Superior temporal gyrus (tissue), 1 donor: ENCODE measurements at regions not wholly inside any gene's neighbourhood (a gene's known extent, or its start where the extent isn't known, plus 50 kb on each side); places are given as distances from the start of the nearest gene placed in this dataset.
"Not testable (repeated sequence)": the region's sequence is repeated elsewhere in the genome, so short reads cannot be mapped to it uniquely, and the experiment has no call there.

Experiments
- DNase-seq: peaks from one replicate; pipeline ENCODE4 v3.0.0-alpha.2; 2016; ENCODE audit errors: extremely low spot score

DNA sequence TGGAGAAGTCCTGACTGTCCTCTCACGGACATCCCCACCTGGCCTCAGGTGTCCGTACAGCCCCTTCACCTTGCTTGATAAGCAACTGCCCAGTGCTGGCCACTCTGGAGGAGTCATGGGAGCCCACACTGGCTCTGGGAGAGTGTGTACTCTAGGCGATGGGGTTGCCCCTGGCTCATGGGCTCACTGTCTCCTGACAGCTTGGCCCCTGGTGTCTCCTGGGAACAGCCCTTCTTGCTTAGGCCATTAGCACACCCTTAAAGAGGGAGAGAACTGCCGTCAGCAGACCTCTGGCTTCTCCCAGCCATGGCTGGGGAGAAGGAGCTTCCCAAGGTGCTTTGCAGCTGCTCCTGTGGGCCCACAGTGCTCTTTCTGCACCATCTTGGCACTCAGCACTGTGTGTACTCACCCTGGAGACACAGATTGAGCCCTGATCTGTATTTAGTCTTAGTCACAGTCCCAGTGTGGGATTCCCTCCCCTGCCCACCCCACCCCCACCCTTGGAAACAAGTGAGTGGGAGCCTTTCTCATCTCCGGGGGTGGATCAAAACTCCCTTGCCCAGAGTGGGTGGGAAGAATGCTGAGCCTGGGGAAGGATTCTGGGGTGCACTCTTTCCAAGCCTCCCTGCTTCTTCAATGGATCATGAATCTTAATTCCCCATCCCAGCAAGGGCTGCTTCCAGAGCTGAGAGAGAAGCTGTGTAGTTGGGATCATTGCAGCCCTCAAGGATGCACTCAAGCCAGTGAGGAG, 83.5 kb upstream of the ADPGK start:
- no peak for DNase-seq

GRCh38 chr15:72866182-72866581, 82.6 kb upstream of the ADPGK start:
- DNase-seq, result no peak

GRCh38 chr15:72865486-72865885, 81.9 kb upstream of the ADPGK start:
- DNase-seq, result no peak

GRCh38 chr15:72864681-72865080, 81.1 kb upstream of the ADPGK start:
- no peak for DNase-seq

- no peak for DNase-seq
Observed at GRCh38 chr15:72861354-72861910, 77.9 kb upstream of the ADPGK start.

DNA sequence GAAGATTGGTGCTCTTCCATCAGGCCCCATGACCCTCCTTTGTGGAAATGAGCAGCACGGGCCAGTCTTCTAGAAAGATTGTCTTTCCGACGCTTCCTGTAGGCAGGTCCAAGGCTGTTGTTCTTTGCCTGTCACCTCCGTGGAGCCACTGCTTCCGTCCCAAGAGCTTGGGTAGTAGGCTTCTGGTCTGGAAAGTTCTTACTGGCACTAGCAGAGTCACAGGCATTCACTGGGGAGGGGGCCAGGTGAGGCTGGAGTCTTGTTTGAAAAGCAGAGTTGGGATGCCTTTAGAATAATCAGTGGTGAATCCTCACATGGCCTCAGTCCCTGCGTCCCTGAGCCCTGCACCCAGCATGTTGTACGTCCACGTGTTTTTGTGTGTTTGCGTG, 76.2 kb upstream of the ADPGK start:
- no peak for DNase-seq

DNA sequence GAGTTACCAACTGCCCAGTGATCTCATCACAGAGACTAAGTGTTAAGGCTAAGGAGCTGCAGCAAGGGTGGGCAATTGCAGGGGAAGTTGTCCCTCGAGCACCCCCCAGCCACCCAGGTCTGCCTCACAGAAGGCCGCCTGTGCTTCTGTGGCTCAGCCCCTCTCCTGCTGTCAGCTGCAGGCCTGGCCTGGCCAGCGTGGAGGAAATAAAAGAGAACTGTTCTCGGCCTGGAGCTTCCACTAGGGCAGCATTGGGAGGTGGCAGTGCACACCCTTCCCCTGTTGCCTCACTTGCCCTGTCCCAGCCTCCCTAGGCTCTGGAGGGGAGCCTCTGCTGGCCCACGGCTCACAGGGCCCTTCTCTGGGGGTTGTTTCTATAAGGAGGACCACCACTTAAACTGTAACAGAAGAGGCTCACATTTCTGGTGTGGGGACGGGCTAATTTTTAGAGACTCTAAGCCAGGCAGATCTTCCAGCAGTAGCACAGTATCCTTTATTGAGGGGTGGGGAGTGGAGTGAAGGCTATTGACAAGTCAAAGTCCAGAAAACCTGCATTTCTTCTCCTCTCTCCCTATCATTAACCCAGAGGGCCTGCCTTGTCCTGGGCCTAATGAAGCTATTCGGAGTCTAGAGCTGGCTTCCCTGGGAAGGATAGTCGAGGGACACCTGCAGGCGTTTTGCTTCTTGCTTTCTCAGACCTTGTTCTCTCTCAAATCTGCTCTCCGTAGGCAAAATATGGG, 75.6 kb upstream of the ADPGK start:
- DNase-seq, result peak; percentile 30

GRCh38 chr15:72858205-72858604, 74.6 kb upstream of the ADPGK start:
- DNase-seq, result no peak

DNA sequence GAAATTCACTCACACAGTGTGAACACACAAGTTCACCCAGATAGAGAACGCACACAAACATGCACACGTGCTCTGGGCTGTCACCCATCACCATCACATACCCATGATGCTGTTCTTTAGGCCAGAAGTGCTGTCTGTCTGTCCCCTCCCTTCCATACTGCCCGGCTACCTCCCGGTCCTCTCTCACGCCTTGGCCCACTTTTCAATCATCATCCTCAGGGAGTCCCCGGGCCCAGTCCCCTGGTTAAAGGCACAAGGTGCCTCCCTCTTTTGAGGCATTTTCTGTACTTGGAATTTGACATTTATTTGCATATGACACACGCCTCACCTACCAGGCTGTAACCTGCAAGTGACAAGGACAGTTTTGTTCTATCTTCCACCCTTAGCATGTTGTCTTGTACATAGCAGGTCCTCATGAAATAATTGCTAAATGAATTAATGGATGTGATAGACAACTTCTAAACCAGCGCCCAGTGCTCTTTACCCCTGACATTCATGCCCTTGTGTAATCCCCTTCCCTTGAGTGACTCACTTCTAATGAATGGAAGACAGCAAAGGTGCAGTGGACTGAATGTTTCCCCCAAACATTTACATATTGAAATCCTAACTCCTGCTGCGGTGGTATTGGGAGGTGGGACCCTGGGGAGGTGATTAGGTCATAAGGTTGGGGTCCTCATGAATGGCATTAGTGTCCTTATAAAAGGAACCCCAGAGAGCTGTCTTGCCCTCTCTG, 73.9 kb upstream of the ADPGK start:
- no peak for DNase-seq

- DNase-seq, result no peak
Observed at GRCh38 chr15:72856549-72857040, 73.0 kb upstream of the ADPGK start.

DNA sequence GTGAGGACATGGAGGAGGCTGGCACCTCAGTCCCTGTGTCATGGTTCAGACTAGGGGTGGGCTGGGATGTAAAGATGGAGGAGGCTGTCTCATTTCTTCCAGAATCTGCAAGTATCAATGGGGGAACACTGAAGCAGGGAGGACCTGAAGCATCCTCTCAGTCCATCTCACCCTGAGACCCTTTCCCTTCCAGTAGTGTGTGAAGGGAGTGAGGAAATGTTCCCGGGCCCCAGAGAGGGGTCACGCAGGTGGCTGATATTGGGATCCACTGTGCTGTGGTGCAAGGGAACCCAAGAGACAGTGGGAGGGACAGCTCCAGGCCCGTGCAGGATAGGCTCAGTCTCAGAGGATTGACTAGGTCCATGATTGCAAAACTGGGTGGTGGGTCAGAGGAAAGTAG, 72.2 kb upstream of the ADPGK start:
- DNase-seq, result no peak

GRCh38 chr15:72852273-72852672, 68.7 kb upstream of the ADPGK start:
- peak; percentile 34 for DNase-seq

GRCh38 chr15:72851586-72851985, 68.0 kb upstream of the ADPGK start:
- no peak for DNase-seq

DNA sequence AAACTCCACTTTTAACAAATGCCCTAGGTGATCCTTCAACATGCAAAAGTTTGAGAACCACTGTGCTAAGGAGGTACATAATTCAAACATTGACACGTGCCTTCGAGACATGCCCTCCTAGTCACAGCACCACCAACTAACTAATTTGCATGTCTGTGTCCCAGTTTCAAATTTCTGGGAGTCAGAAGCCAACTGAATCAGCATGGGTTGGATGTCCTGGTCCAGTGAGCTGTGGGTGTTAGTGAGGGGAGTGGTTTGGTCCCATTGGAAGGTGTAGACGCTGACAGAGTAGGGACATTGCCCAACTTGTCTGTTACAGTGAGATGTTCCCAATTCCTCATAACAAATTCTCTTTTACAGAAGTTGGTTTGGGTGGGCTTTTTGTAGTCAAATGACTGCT, 67.3 kb upstream of the ADPGK start:
- DNase-seq, result no peak

DNA sequence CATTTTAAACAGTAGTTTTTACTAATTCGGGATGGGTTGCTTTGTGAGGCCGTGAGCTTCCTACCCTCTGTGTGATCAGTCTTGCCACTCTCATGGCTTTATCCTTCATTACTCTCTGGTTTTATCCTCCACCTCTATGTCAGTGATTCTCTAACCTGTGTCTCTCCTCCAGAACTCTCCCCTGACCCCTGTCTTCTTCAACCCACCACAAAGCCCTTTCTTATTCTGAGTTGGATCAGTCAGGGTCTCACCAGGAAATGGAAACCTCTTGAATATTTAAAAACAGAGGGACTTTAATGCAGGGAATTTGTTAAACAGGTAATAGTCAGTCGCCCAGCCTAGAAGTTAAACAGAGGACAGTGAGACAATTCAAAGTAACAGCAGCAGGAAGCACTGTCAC, 64.2 kb upstream of the ADPGK start:
- DNase-seq, result no peak

GRCh38 chr15:72847033-72847432, 63.5 kb upstream of the ADPGK start:
- DNase-seq, result no peak

- peak; percentile 11 for DNase-seq
Observed at GRCh38 chr15:72845981-72846383, 62.4 kb upstream of the ADPGK start.

DNA sequence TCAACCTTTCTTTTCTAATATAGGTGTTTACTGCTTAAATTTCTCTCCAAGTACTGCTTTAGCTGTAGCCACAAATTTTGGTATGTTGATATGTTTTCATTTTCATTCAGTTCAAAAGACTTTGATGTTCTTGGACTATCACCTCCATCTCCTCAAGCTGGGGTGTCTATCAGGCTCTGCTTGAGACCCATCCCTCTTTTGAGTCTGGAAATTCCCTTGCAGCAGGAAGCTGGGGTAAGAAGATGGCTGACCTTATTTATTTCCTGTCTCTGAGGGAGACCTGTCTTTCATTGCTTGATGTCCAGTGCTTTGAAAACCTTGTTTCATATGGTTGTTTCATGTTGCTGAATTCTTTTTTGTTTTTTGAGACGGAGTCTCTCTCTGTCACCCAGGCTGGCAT, 60.5 kb upstream of the ADPGK start:
- no peak for DNase-seq

DNA sequence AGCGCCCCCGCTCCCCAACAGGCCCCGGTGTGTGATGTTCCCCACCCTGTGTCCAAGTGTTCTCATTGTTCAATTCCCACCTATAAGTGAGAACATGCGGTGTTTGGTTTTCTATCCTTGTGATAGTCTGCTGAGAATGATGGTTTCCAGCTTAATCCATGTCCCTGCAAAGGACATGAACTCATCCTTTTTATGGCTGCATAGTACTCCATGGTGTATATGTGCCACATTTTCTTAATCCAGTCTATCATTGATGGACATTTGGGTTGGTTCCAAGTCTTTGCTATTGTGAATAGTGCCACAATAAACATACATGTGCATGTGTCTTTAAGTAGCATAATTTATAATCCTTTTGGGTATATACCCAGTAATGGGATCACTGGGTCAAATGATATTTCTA, 59.8 kb upstream of the ADPGK start:
- DNase-seq, result not testable (repeated sequence)

DNA sequence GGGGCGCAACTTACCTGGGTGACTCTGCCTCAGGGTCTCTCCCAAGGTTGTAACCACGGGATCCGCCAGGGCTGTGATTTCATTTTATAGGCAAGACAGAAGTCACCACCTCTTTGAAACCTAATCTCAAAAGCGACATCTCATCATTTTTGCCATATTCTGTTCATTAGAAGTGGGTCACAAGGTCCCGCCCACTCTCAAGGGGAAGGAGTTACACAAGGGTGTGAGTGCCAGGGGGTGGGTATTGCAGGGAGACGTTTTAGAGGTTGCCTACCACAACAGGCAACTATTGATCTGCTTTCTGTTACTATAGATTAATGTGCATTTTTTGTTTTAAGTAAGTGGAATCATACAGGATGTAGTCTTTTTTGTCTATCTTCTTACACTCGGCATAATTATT, 56.6 kb upstream of the ADPGK start:
- DNase-seq, result no peak

DNA sequence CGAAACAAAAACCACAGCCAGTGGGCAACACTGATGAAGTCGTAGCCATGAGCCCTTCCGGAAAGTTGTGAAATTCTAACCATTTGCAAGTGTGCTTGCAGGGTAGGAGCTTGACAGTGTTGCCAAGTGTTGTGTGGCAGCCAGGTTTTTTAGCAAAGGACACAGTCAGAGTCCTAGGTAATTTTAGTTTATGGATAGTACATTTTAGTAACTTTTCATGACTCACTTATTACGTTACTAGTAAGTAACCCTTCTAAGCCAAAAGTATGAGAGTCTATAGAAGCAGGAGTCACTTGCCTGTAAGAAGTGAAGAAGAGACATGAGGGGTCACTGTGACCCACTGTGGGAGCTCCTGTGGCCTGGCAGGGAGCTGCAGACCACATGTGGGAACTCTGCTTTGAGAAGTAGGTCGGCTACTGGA, 54.8 kb upstream of the ADPGK start:
- peak; percentile 21 for DNase-seq

GRCh38 chr15:72836676-72837330, 53.2 kb upstream of the ADPGK start:
- DNase-seq, result no peak
